ENCODE measurements at regions not wholly inside any gene's neighbourhood (a gene's known extent, or its start where the extent isn't known, plus 50 kb on each side); places are given as distances from the start of the nearest gene placed in this dataset.
A peak's percentile ranks its signal among the peaks of the same experiment; 100 is the strongest.

DNA sequence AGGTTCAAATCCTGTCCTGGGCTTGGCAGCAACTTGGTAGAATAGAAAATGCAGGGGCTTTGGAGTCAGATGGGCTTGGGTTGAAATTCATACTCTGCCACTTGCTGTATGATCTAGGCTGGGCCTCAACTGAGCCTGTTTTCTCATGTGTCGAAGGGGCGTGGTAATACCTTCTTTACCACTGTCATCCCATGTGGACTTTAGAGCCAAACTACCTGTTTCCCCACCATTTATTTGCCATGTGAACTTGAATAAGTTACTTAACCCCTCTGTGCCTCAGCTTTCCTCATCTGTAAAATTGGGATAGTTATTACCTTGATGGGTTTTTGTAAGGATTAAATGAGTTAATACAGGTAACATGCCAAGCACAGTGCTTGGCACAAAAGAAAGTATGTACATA is 106.0 kb downstream of the COPRS start:
- no peaks in the 10 kb centered on the region for H3K4me1 ChIP-seq
- Mint-ChIP-seq H3K36me3 (no peaks in the 10 kb centered on the region), H3K27ac (no peak overlapping the region), H3K27me3 (ENCODE audit: insufficient read depth, low read depth) (no peaks in the 10 kb centered on the region), H3K9me3 (no peaks in the 10 kb centered on the region), H3K4me3 (no peak overlapping the region), H3K4me1 (no peaks in the 10 kb centered on the region)
- H3K27me3 ChIP-seq: no peaks in the 10 kb centered on the region
- no peak overlapping the region for H3K27ac ChIP-seq
- no peak overlapping the region for H3K4me3 ChIP-seq
- no peaks in the 10 kb centered on the region for H3K36me3 ChIP-seq
- TF ChIP-seq EZH2 (IDR thresholded peaks at IDR 0.05): no peak
- TF ChIP-seq CTCF (IDR thresholded peaks at IDR 0.05): no peak
- no peak for TF ChIP-seq EZH2phosphoT487 (IDR thresholded peaks at IDR 0.05)
- no peak overlapping the region for H2AFZ ChIP-seq (replicated peaks)
- H3K4me2 ChIP-seq: no peak overlapping the region
- H3K9me3 ChIP-seq (ENCODE audit: low read depth): no peaks in the 10 kb centered on the region
- H3K79me2 ChIP-seq (ENCODE audit: low read depth): no peaks in the 10 kb centered on the region
- H3K9ac ChIP-seq: no peak overlapping the region
- no peaks in the 10 kb centered on the region for H3F3A ChIP-seq (ENCODE audit: low read depth)
- H4K20me1 ChIP-seq (ENCODE audit: low read depth): no peaks in the 10 kb centered on the region
- no peak for DNase-seq (ENCODE audit: low spot score)

DNA sequence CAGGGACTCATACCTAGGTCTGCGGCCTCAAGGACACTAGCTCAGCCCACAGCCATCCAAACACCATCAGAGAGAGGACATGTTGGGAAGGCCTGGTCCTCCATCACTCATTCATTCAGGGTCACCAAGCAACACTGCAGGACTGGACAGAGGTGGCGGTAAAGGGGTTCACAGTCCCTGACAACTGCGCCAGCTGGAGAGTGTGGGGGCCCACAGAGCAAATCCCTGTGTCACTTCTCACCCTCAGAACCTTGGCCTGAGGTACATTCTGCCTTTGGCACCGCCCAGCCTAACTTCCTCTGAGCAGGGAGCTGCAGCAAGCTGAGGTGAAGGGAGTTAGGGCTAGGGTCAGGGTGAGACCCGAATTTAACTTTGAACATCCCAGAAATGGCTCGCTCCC is 106.5 kb downstream of the COPRS start:
- no peaks in the 10 kb centered on the region for H3F3A ChIP-seq (ENCODE audit: low read depth)
- no peak overlapping the region for H3K27ac Mint-ChIP-seq
- H3K4me2 ChIP-seq: no peak overlapping the region
- H3K79me2 ChIP-seq (ENCODE audit: low read depth): no peaks in the 10 kb centered on the region
- H3K9ac ChIP-seq: no peak overlapping the region
- no peaks in the 10 kb centered on the region for H3K9me3 ChIP-seq (ENCODE audit: low read depth)
- no peak overlapping the region for H3K27ac ChIP-seq
- H3K36me3 Mint-ChIP-seq: no peaks in the 10 kb centered on the region
- no peaks in the 10 kb centered on the region for H3K36me3 ChIP-seq
- no peaks in the 10 kb centered on the region for H4K20me1 ChIP-seq (ENCODE audit: low read depth)
- H3K9me3 Mint-ChIP-seq: no peaks in the 10 kb centered on the region
- H3K27me3 Mint-ChIP-seq (ENCODE audit: insufficient read depth, low read depth): no peaks in the 10 kb centered on the region
- H3K27me3 ChIP-seq: no peaks in the 10 kb centered on the region
- no peak overlapping the region for H2AFZ ChIP-seq (replicated peaks)
- H3K4me3 Mint-ChIP-seq: no peak overlapping the region
- no peak overlapping the region for H3K4me3 ChIP-seq
- TF ChIP-seq CTCF (IDR thresholded peaks at IDR 0.05) (no peak), EZH2phosphoT487 (IDR thresholded peaks at IDR 0.05) (no peak), EZH2 (IDR thresholded peaks at IDR 0.05) (no peak)
- H3K4me1 Mint-ChIP-seq: no peaks in the 10 kb centered on the region
- no peaks in the 10 kb centered on the region for H3K4me1 ChIP-seq
- DNase-seq (ENCODE audit: low spot score): no peak

- Histone ChIP-seq H3K36me3 (no peaks in the 10 kb centered on the region), H4K20me1 (ENCODE audit: low read depth) (no peaks in the 10 kb centered on the region), H3K79me2 (ENCODE audit: low read depth) (no peaks in the 10 kb centered on the region), H3K9me3 (ENCODE audit: low read depth) (no peaks in the 10 kb centered on the region), H3K4me3 (no peak overlapping the region), H3K4me2 (no peak overlapping the region), H3F3A (ENCODE audit: low read depth) (no peaks in the 10 kb centered on the region), H2AFZ (replicated peaks) (no peak overlapping the region), H3K27ac (no peak overlapping the region), H3K4me1 (no peaks in the 10 kb centered on the region), H3K27me3 (no peaks in the 10 kb centered on the region), H3K9ac (no peak overlapping the region)
- H3K36me3 Mint-ChIP-seq: no peaks in the 10 kb centered on the region
- no peak for TF ChIP-seq EZH2phosphoT487 (IDR thresholded peaks at IDR 0.05)
- no peaks in the 10 kb centered on the region for H3K27me3 Mint-ChIP-seq (ENCODE audit: insufficient read depth, low read depth)
- no peak for DNase-seq (ENCODE audit: low spot score)
- no peaks in the 10 kb centered on the region for H3K9me3 Mint-ChIP-seq
- H3K27ac Mint-ChIP-seq: no peak overlapping the region
- no peak overlapping the region for H3K4me3 Mint-ChIP-seq
- H3K4me1 Mint-ChIP-seq: peaks cover 2% of the 10 kb centered on the region
Observed at GRCh38 chr17:31750578-31750977, 108.5 kb downstream of the COPRS start.

GRCh38 chr17:31748881-31749280 is 110.2 kb downstream of the COPRS start:
- Histone ChIP-seq H3K27ac (no peak overlapping the region), H4K20me1 (ENCODE audit: low read depth) (no peaks in the 10 kb centered on the region), H3K4me2 (no peak overlapping the region), H2AFZ (replicated peaks) (peak overlapping the region; percentile 47), H3K9ac (no peak overlapping the region), H3K4me3 (no peak overlapping the region), H3K4me1 (peaks cover 9% of the 10 kb centered on the region), H3K27me3 (no peaks in the 10 kb centered on the region), H3K79me2 (ENCODE audit: low read depth) (no peaks in the 10 kb centered on the region), H3K36me3 (no peaks in the 10 kb centered on the region), H3K9me3 (ENCODE audit: low read depth) (no peaks in the 10 kb centered on the region), H3F3A (ENCODE audit: low read depth) (no peaks in the 10 kb centered on the region)
- Mint-ChIP-seq H3K4me3 (no peak overlapping the region), H3K4me1 (peaks cover 12% of the 10 kb centered on the region), H3K36me3 (no peaks in the 10 kb centered on the region), H3K27ac (no peak overlapping the region), H3K27me3 (ENCODE audit: insufficient read depth, low read depth) (no peaks in the 10 kb centered on the region), H3K9me3 (no peaks in the 10 kb centered on the region)
- TF ChIP-seq CTCF (IDR thresholded peaks at IDR 0.05): no peak
- TF ChIP-seq EZH2 (IDR thresholded peaks at IDR 0.05): no peak
- no peak for TF ChIP-seq EZH2phosphoT487 (IDR thresholded peaks at IDR 0.05)
- DNase-seq (ENCODE audit: low spot score): no peak
